T1000 (cell line): ENCODE measurements at regions not wholly inside any gene's neighbourhood (a gene's known extent, or its start where the extent isn't known, plus 50 kb on each side); places are given as distances from the start of the nearest gene placed in this dataset.

Experiments
- DNase-seq: peaks from one replicate; lab custom pipeline; 2025; ENCODE audit warnings: mixed read lengths; lab: John Stamatoyannopoulos, UW

DNA sequence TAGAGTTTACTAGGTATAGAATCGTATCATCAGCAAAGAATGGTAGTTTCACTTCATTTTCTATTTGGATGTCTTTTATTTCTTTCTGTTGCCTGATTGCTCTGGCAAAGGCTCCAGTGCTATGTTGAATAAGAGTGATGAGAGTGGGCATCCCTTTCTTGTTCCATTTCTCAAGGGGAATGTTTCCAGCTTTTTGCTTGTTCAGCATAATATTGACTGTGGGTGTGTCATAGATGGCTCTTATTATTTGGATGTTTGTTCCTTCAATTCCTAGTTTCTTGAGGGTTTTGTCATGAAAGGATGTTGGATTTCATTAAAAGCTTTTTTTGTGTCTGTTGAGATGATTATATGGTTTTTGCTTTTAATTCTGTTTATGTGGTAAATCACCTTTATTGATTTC, 1114.5 kb downstream of the RAPGEF2 start:
- DNase-seq: no peak

DNA sequence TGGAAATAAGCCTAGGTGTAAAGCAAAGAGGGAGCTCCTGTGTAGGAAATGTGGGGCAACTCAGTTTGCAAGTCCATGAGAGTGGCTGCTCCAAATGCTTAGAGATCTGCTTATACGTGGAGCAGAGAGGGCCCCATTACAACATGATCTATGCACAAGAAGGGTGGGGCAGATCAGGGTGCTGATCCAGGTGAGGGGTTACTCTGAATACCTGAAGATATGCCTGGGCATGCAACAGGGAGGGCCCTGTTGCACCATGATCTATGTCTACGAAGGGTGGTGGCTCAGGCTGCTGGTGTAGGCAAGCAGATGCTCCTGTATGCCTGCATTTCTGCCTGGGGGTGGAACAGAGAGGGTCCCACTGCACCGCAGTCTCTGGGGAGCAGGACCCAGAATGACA, 1121.2 kb downstream of the RAPGEF2 start:
- DNase-seq: no peak

DNA sequence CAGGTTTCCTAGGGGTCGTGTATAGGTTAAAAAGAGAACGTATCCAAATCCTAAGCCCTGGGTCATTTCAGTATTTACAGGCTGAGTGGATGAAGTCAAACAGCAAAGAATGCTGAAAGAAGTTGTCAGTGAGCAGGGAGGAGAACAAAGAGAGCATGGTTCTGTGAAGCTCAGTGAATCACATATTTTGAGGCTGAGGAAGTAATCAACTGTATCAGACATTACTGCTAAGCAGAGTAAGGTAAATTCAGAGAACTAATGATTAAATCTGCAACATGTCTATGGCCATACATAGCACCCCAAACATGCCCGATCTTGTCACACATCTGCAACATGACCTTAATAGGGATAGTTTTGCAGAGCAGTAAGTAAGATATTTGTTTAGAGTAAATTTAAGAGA, 1130.3 kb downstream of the RAPGEF2 start:
- no peak for DNase-seq

DNA sequence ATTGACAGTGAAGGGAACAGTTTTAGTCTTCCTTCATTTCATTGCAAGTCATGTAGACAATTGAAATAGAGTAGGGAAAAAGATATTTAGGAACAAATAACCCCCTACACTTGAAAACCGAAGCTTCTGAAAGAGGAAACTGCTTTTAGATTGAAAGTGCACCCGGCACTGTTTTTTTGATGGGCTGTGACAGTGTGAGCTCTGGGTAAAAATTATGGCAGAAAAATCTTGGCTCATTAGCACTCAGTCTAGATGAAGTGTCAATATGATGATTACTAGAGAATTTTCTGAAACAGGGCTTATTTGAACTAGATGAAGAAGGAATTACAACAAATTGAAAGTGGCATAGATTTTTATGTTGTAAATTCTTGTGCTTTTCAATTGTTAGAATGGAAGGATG, 1132.4 kb downstream of the RAPGEF2 start:
- no peak for DNase-seq

GRCh38 chr4:160235771-160236170, 1132.9 kb downstream of the RAPGEF2 start:
- no peak for DNase-seq

- no peak for DNase-seq
These were observed 1135.9 kb downstream of the RAPGEF2 start for GRCh38 chr4:160238790-160239189.

GRCh38 chr4:160247091-160247656, 1144.3 kb downstream of the RAPGEF2 start:
- DNase-seq: no peak

- no peak for DNase-seq
These were observed 1148.8 kb downstream of the RAPGEF2 start for GRCh38 chr4:160251522-160252170.

- DNase-seq: no peak
These were observed 1154.4 kb downstream of the RAPGEF2 start for GRCh38 chr4:160257318-160257717.

- no peak for DNase-seq
These were observed 1162.1 kb downstream of the RAPGEF2 start for GRCh38 chr4:160265014-160265413.

DNA sequence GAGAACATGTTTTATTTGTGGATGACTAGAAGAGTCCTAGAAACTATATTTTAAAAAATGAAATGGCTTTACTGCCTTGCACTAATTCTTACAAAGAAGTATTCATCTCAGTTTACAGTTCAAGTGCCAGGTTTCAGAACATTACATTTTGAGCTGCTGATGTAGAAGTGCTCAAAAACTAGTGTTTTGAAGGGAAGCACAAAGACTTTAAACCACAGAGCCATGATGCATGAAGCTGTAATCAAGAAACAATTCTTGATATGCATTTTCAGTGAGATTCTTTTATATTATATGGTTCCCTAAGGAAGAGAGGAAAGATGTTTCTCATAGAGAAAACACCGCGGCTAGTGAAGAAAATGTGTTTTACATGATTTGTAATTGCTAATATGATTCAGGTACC, 1163.0 kb downstream of the RAPGEF2 start:
- DNase-seq: no peak

- DNase-seq: no peak
These were observed 1174.0 kb downstream of the RAPGEF2 start for GRCh38 chr4:160276785-160277325.

- DNase-seq: no peak
These were observed 1180.2 kb downstream of the RAPGEF2 start for GRCh38 chr4:160283081-160283480.

GRCh38 chr4:160284516-160284915, 1181.6 kb downstream of the RAPGEF2 start:
- DNase-seq: no peak

GRCh38 chr4:160286051-160286450, 1183.2 kb downstream of the RAPGEF2 start:
- DNase-seq: no peak

- DNase-seq: no peak
These were observed 1193.6 kb downstream of the RAPGEF2 start for GRCh38 chr4:160296476-160296875.

GRCh38 chr4:160299177-160299576, 1196.3 kb downstream of the RAPGEF2 start:
- no peak for DNase-seq

DNA sequence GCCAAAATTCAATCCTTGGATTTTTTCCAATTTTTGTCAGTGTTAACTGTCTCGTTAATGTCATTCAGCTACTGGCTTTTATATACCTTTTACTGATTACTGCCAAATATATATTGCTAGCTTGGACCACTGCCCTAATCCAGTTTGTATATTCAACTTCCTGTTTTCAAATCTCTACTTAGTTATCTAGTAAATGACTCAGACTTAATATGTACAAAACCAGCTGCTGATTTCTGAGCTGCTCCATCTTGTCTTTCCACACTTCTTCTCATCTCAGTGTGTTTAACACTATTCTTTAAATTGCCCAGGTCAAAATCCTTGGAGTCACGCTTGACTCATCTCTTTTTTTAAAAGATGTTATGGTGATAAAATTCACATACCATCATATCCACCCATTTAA, 1196.7 kb downstream of the RAPGEF2 start:
- no peak for DNase-seq

GRCh38 chr4:160316036-160316435, 1213.2 kb downstream of the RAPGEF2 start:
- DNase-seq: no peak

DNA sequence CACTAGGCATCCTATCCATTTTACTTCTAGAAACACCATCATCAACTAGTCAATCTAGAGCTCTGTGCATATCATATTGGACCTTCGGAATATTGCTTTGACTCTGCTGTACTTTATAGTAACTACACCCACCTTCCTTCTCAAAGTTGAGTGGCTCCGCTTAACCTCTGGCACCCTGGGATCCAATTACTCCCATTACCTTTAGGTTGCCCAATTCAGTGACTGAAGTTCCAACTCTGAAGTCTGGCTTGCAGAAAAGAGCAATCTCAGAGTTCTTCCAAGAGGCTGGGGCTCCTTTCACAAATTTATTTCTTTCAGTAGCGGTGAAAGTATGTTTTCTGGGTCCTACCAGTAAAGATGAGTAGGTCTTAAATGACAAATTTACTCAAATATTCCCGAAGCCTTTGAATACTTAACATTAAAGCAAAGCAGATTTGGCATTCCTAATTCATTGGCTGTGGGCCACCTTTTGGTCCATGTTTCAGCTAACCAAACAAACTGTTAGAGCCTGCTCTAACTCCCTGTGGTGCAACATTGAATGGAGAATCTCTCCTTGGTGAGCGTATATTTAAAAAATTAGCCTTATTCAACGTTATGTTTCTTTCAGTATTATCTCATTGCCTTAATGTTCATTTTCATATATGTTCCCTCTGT, 1215.8 kb downstream of the RAPGEF2 start:
- no peak for DNase-seq

DNA sequence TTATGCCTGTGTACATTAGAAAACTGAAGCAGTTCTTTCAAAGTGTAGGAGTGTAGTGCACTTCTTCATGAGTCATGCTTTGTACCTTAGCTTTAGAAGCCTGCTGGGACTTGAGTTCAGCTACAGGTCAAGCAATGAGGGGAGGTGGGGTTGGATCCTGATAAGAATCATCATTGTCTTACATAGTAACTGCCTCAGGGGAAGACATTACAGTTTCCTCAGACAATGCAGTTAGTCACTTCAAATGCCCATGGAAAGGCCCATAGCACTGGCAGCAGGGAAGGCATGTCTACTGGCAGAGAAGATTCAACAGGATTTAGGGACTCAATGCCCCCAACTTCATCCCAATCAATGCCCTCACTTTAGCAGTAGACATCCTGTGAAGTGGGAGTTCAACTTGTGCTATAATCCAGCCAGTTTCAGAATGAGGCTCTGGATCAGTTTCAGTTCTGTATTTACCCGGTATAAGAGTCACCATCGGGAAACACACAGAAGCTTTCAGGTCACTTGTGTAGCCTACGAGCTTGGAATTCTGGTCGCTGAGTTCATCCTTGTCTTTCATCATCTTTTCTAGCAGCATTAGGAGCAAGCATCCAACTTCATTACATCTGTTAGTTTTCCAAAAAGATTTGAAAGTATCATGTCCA, 1216.5 kb downstream of the RAPGEF2 start:
- DNase-seq: peak; percentile 17

- no peak for DNase-seq
These were observed 1217.0 kb downstream of the RAPGEF2 start for GRCh38 chr4:160319868-160320260.

DNA sequence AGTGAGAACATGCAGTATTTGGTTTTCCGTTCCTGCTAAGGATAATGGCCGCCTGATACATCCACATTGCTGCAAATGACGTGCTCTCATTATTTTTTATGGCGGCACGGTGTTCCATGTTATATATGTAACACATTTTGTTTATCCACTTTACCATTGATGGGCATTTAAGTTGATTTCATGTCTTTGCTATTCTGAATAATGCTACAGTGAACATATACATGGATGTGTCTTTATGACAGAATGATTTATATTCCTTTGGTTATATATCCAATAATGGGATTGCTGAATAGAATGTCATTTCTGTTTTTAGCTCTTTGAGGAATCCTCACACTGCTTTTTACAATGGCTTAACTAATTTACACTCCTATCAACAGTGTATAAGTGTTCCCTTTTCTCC, 1223.2 kb downstream of the RAPGEF2 start:
- DNase-seq: no peak
